B cell (primary cell): ENCODE measurements at regions not wholly inside any gene's neighbourhood (a gene's known extent, or its start where the extent isn't known, plus 50 kb on each side); places are given as distances from the start of the nearest gene placed in this dataset.

ENCODE experiments used
- ATAC-seq: fragments of 200-7000 bp; cut with Tn5 transposase; one replicate; pipeline ENCODE4 v1.10.0; 2021; ENCODE audit warnings: low read depth, mild to moderate bottlenecking, moderate number of reproducible peaks, moderate library complexity
- CTCF ChIA-PET: fragments of 350-600 bp; sonication (Branson Sonifier 250); formaldehyde crosslinking; loops from one replicate; lab custom pipeline; 2021; ENCODE audit warnings: antibody characterized with exemption, inconsistent platforms; lab: Charles Lee
- POLR2A ChIA-PET: fragments of 350-600 bp; sonication (Branson Sonifier 250); formaldehyde crosslinking; loops from one replicate; lab custom pipeline; 2021; ENCODE audit warnings: antibody characterized with exemption; lab: Charles Lee
- DNase-seq: peaks from one replicate; pipeline ENCODE4 v3.0.0; 2013
- H2AFZ ChIP-seq: 2 replicates; pipeline ENCODE4 v1.6.1; 2012; ENCODE audit warnings: mild to moderate bottlenecking, low read depth, low read length; ENCODE audit not compliant: insufficient read depth, poor library complexity, severe bottlenecking
- H3K27ac ChIP-seq, 2 donors: 1 replicate in 1 of 2; 2 replicates in 1 of 2; pipeline ENCODE4 v1.5.1; 2012 to 2013; ENCODE audit warnings: low read length in 2 of 2, mild to moderate bottlenecking in 2 of 2, moderate library complexity in 1 of 2
- H3K27me3 ChIP-seq, 4 experiments: fragments of 200-600 bp in 1 of 4; sonication (generic) in 1 of 4; replicated peaks in 1 of 4; 1 replicate in 2 of 4; 2 replicates in 2 of 4; pipeline versions ENCODE4 v1.6.1 to v1.7.0; 2013 to 2016; ENCODE audit warnings: low read length in 3 of 4, mild to moderate bottlenecking in 2 of 4, mixed read lengths in 1 of 4, moderate library complexity in 1 of 4; ENCODE audit not compliant: insufficient read depth in 4 of 4, control insufficient read depth in 3 of 4; ENCODE audit errors: control extremely low read depth in 1 of 4
- H3K36me3 ChIP-seq, 2 experiments: replicated peaks in 1 of 2; 1 replicate in 1 of 2; 2 replicates in 1 of 2; pipeline versions ENCODE4 v1.6.1 to v1.7.1; 2013; ENCODE audit warnings: low read length in 1 of 2; ENCODE audit not compliant: insufficient read depth in 2 of 2, control insufficient read depth in 1 of 2; ENCODE audit errors: control extremely low read depth in 1 of 2, extremely low read depth in 1 of 2
- H3K4me1 ChIP-seq, 2 donors: fragments of 200-600 bp in 1 of 2; sonication (generic) in 1 of 2; 1 replicate in 1 of 2; 2 replicates in 1 of 2; pipeline versions ENCODE4 v1.5.1 to v1.6.1; 2013 to 2017; ENCODE audit warnings: low read length in 2 of 2; ENCODE audit not compliant: control insufficient read depth in 2 of 2, insufficient read depth in 2 of 2
- H3K4me2 ChIP-seq: replicated peaks from 2 replicates; pipeline ENCODE3; 2012; ENCODE audit warnings: mild to moderate bottlenecking, low read depth, low read length; ENCODE audit not compliant: poor library complexity, severe bottlenecking
- H3K4me3 ChIP-seq, 5 experiments: fragments of 200-600 bp in 1 of 5; sonication (generic) in 1 of 5; 1 replicate in 3 of 5; 2 replicates in 2 of 5; pipeline versions ENCODE4 v1.5.1 to v1.7.0; 2011 to 2016; ENCODE audit warnings: low read length in 4 of 5, mild to moderate bottlenecking in 4 of 5, low read depth in 2 of 5, control low read depth in 1 of 5, moderate library complexity in 1 of 5; ENCODE audit not compliant: insufficient read depth in 1 of 5; ENCODE audit errors: control extremely low read depth in 1 of 5, extremely low read depth in 1 of 5
- H3K79me2 ChIP-seq: fragments of 200-600 bp; sonication (generic); one replicate; pipeline ENCODE4 v1.6.0; 2016; ENCODE audit warnings: low read length; ENCODE audit not compliant: control insufficient read depth, insufficient read depth
- H3K9ac ChIP-seq: fragments of 200-600 bp; sonication (generic); 2 replicates; pipeline ENCODE4 v1.6.1; 2017; ENCODE audit warnings: mild to moderate bottlenecking, low read length, moderate library complexity
- H3K9me3 ChIP-seq, 3 donors: one replicate each; pipeline versions ENCODE4 v1.6.1 to v1.7.1; 2013; ENCODE audit warnings: low read length in 2 of 3; ENCODE audit not compliant: control insufficient read depth in 2 of 3, insufficient read depth in 1 of 3; ENCODE audit errors: control extremely low read depth in 1 of 3
- H4K20me1 ChIP-seq: 2 replicates; pipeline ENCODE4 v1.6.0; 2012; ENCODE audit warnings: mild to moderate bottlenecking, low read length; ENCODE audit not compliant: insufficient read depth, control insufficient read depth, poor library complexity, severe bottlenecking
- H3K27ac Mint-ChIP-seq: one replicate; pipeline ENCODE4 v1.8.0; 2021; ENCODE audit warnings: mixed read lengths
- H3K27me3 Mint-ChIP-seq: one replicate; pipeline ENCODE4 v1.8.0; 2021; ENCODE audit warnings: mixed read lengths
- H3K4me1 Mint-ChIP-seq: one replicate; pipeline ENCODE4 v1.8.0; 2021; ENCODE audit warnings: mixed read lengths
- H3K4me3 Mint-ChIP-seq: one replicate; pipeline ENCODE4 v1.8.0; 2021; ENCODE audit warnings: mixed read lengths
- H3K9me3 Mint-ChIP-seq: one replicate; pipeline ENCODE4 v1.8.0; 2022; ENCODE audit warnings: mixed read lengths; ENCODE audit not compliant: insufficient read depth
- EZH2 ChIP-seq: IDR thresholded peaks from 2 replicates; pipeline ENCODE4 v1.6.1; 2012; ENCODE audit warnings: borderline replicate concordance, low read depth, mild to moderate bottlenecking, moderate library complexity, low read length; ENCODE audit not compliant: insufficient read depth, poor library complexity, severe bottlenecking
- WGBS: methylation state at CpG from one replicate; pipeline ENCODE4 v1.1.5; 2013; ENCODE audit warnings: missing lambda C conversion rate; ENCODE audit not compliant: insufficient coverage; 5-methylcytosine and 5-hydroxymethylcytosine counted together
- intact Hi-C: fragments of 100-400 bp; cut with micrococcal nuclease; formaldehyde crosslinking; loops from one replicate; pipeline ENCODE4 v1.10.0; 2022
- TF ChIP-seq, protein P1 (sequence below): fragments of 200-600 bp; IDR thresholded peaks from one replicate; pipeline ENCODE4 v1.8.0; 2022; ENCODE audit warnings: antibody characterized with exemption, mild to moderate bottlenecking

DNA sequence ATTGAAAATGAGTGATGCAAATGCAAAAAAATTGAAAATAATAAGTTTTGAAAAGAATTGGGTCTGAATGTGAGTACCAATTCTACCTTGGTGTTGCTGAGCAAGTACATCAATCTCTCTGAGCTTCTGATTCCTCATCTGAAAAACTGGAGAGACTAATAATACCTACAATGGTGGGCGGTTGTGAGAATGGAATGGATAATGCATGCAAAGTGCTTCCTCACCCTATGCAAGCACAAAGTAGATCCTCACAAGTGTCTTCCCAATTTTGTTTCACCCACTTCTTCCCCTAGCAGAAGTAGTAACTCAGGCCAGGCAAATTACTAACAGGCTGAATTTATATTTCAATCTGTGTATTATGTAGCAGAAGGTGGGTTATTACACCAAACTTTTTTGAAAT, 191.7 kb upstream of the PIK3C3 start:
- Histone ChIP-seq H3K4me1 (no peaks in the 10 kb centered on the region), H3K27me3 (no peaks in the 10 kb centered on the region), H3K9ac (no peak overlapping the region), H3K36me3 (no peaks in the 10 kb centered on the region), H3K9me3 (no peaks in the 10 kb centered on the region), H3K4me2 (no peak overlapping the region), H2AFZ (no peak overlapping the region), H3K79me2 (no peaks in the 10 kb centered on the region), H3K4me3 (no peak overlapping the region), H4K20me1 (no peaks in the 10 kb centered on the region), H3K27ac (no peak overlapping the region)
- no CpG with 5 or more reads among the region's 1 CpG for WGBS
- DNase-seq = no peak
- POLR2A ChIA-PET = no interaction called here
- Mint-ChIP-seq H3K9me3 (no peaks in the 10 kb centered on the region), H3K4me3 (no peak overlapping the region), H3K27ac (no peak overlapping the region), H3K27me3 (no peaks in the 10 kb centered on the region), H3K4me1 (no peaks in the 10 kb centered on the region)
- TF ChIP-seq EZH2 = no peak
- TF ChIP-seq, protein P1, sequence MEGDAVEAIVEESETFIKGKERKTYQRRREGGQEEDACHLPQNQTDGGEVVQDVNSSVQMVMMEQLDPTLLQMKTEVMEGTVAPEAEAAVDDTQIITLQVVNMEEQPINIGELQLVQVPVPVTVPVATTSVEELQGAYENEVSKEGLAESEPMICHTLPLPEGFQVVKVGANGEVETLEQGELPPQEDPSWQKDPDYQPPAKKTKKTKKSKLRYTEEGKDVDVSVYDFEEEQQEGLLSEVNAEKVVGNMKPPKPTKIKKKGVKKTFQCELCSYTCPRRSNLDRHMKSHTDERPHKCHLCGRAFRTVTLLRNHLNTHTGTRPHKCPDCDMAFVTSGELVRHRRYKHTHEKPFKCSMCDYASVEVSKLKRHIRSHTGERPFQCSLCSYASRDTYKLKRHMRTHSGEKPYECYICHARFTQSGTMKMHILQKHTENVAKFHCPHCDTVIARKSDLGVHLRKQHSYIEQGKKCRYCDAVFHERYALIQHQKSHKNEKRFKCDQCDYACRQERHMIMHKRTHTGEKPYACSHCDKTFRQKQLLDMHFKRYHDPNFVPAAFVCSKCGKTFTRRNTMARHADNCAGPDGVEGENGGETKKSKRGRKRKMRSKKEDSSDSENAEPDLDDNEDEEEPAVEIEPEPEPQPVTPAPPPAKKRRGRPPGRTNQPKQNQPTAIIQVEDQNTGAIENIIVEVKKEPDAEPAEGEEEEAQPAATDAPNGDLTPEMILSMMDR = no peak
- intact Hi-C loops = no loop called here
- CTCF ChIA-PET = no interaction called here
- ATAC-seq = no peak

- ChIA-PET CTCF (no interaction called here), POLR2A (no interaction called here)
- Histone ChIP-seq H2AFZ (no peak overlapping the region), H3K9me3 (no peaks in the 10 kb centered on the region), H3K36me3 (no peaks in the 10 kb centered on the region), H3K4me2 (no peak overlapping the region), H3K9ac (no peak overlapping the region), H3K27me3 (no peaks in the 10 kb centered on the region), H3K4me3 (no peak overlapping the region), H3K79me2 (no peaks in the 10 kb centered on the region), H3K4me1 (no peaks in the 10 kb centered on the region), H3K27ac (no peak overlapping the region), H4K20me1 (no peaks in the 10 kb centered on the region)
- intact Hi-C loops = no loop called here
- TF ChIP-seq EZH2 = no peak
- TF ChIP-seq, protein P1 = no peak
- Mint-ChIP-seq H3K27ac (no peak overlapping the region), H3K4me3 (no peak overlapping the region), H3K9me3 (no peaks in the 10 kb centered on the region), H3K27me3 (no peaks in the 10 kb centered on the region), H3K4me1 (no peaks in the 10 kb centered on the region)
- no CpG with 5 or more reads among the region's 2 CpGs for WGBS
- DNase-seq = no peak
- ATAC-seq = no peak
Observed at GRCh38 chr18:41761333-41762018, 193.6 kb upstream of the PIK3C3 start.
